ENCODE measurements at regions not wholly inside any gene's neighbourhood (a gene's known extent, or its start where the extent isn't known, plus 50 kb on each side); places are given as distances from the start of the nearest gene placed in this dataset.
A peak's percentile ranks its signal among the peaks of the same experiment; 100 is the strongest.

- intact Hi-C loops (cut with DNase I; ENCODE audit: low total_unique reads), result no loop called here
- H3K4me3 ChIP-seq, result no peak overlapping the region
- H3K36me3 ChIP-seq, result no peaks in the 10 kb centered on the region
- no peaks in the 10 kb centered on the region for H3K4me1 ChIP-seq
- H3K27ac ChIP-seq, result no peak overlapping the region
- TF ChIP-seq CTCF (IDR thresholded peaks at IDR 0.05), result no peak
- no peaks in the 10 kb centered on the region for H3K9me3 ChIP-seq
- DNase-seq, result peak in 1 of 2 donors; percentile 34
- peaks cover 0 to 53% of the 10 kb centered on the region in 2 donors for H3K27me3 ChIP-seq
Measured at GRCh38 chr1:30601316-30602085, 121.9 kb downstream of the MATN1 start.

- Histone ChIP-seq H3K4me1 (no peaks in the 10 kb centered on the region), H3K36me3 (no peaks in the 10 kb centered on the region), H3K27me3 (peaks cover 0 to 47% of the 10 kb centered on the region in 2 donors), H3K4me3 (no peak overlapping the region), H3K9me3 (no peaks in the 10 kb centered on the region), H3K27ac (no peak overlapping the region)
- no peak for TF ChIP-seq CTCF (IDR thresholded peaks at IDR 0.05)
- intact Hi-C loops (cut with DNase I; ENCODE audit: low total_unique reads), result no loop called here
- DNase-seq, result peak in 1 of 2 donors; percentile 24
Measured at GRCh38 chr1:30600706-30601105, 122.7 kb downstream of the MATN1 start.

GRCh38 chr1:30600258-30600657 is 123.1 kb downstream of the MATN1 start:
- Histone ChIP-seq H3K4me1 (no peaks in the 10 kb centered on the region), H3K27ac (no peak overlapping the region), H3K9me3 (no peaks in the 10 kb centered on the region), H3K27me3 (peaks cover 0 to 43% of the 10 kb centered on the region in 2 donors), H3K36me3 (no peaks in the 10 kb centered on the region), H3K4me3 (no peak overlapping the region)
- no peak for TF ChIP-seq CTCF (IDR thresholded peaks at IDR 0.05)
- intact Hi-C loops (cut with DNase I; ENCODE audit: low total_unique reads), result no loop called here
- DNase-seq, result peak in 1 of 2 donors; percentile 25

- Histone ChIP-seq H3K27ac (no peak overlapping the region), H3K27me3 (peaks cover 0 to 37% of the 10 kb centered on the region in 2 donors), H3K9me3 (no peaks in the 10 kb centered on the region), H3K36me3 (no peaks in the 10 kb centered on the region), H3K4me3 (no peak overlapping the region), H3K4me1 (no peaks in the 10 kb centered on the region)
- peak in 1 of 2 donors; percentile 40 for DNase-seq
- intact Hi-C loops (cut with DNase I; ENCODE audit: low total_unique reads), result no loop called here
- no peak for TF ChIP-seq CTCF (IDR thresholded peaks at IDR 0.05)
Measured at GRCh38 chr1:30599721-30600120, 123.7 kb downstream of the MATN1 start.

- intact Hi-C loops (cut with DNase I; ENCODE audit: low total_unique reads), result no loop called here
- Histone ChIP-seq H3K4me1 (no peaks in the 10 kb centered on the region), H3K27ac (no peak overlapping the region), H3K36me3 (no peaks in the 10 kb centered on the region), H3K9me3 (no peaks in the 10 kb centered on the region), H3K4me3 (no peak overlapping the region), H3K27me3 (peaks cover 0 to 36% of the 10 kb centered on the region in 2 donors)
- TF ChIP-seq CTCF (IDR thresholded peaks at IDR 0.05), result no peak
- DNase-seq, result peak in 1 of 2 donors; percentile 39
Measured at GRCh38 chr1:30598571-30599114, 124.7 kb downstream of the MATN1 start.

Measured in tibial artery (tissue), 4 donors.